GM23338 (cell line): ENCODE measurements at regions not wholly inside any gene's neighbourhood (a gene's known extent, or its start where the extent isn't known, plus 50 kb on each side); places are given as distances from the start of the nearest gene placed in this dataset.
"Not testable (repeated sequence)": the region's sequence is repeated elsewhere in the genome, so short reads cannot be mapped to it uniquely, and the experiment has no call there.

Source experiments
- ATAC-seq: fragments of 200-7000 bp; cut with Tn5 transposase; 3 replicates; pipeline ENCODE4 v1.9.1; 2020
- DNase-seq: peaks from one replicate; pipeline ENCODE4 v3.0.0-alpha.2; 2015; ENCODE audit warnings: low spot score
- H2AFZ ChIP-seq: fragments of 200-600 bp; sonication (generic); 2 replicates; pipeline ENCODE4 v1.8.0; 2016; ENCODE audit warnings: antibody characterized with exemption, mild to moderate bottlenecking, moderate library complexity
- H3F3A ChIP-seq: fragments of 200-600 bp; sonication (generic); replicated peaks from 2 replicates; pipeline ENCODE4 v1.8.0; 2017; ENCODE audit warnings: antibody characterized with exemption, mixed run types, low read depth
- H3K27ac ChIP-seq: fragments of 200-600 bp; sonication (generic); 2 replicates; pipeline ENCODE4 v1.6.1; 2016; ENCODE audit warnings: low read depth
- H3K27me3 ChIP-seq: fragments of 200-600 bp; sonication (generic); 2 replicates; pipeline ENCODE4 v1.8.0; 2016; ENCODE audit warnings: mild to moderate bottlenecking, mixed run types, moderate library complexity; ENCODE audit not compliant: insufficient read depth
- H3K36me3 ChIP-seq: fragments of 200-600 bp; sonication (generic); 2 replicates; pipeline ENCODE4 v1.8.0; 2016; ENCODE audit warnings: mild to moderate bottlenecking; ENCODE audit not compliant: insufficient read depth
- H3K4me1 ChIP-seq: fragments of 200-600 bp; sonication (generic); 2 replicates; pipeline ENCODE4 v1.8.0; 2016; ENCODE audit warnings: mild to moderate bottlenecking, moderate library complexity; ENCODE audit not compliant: insufficient read depth
- H3K4me2 ChIP-seq: fragments of 200-600 bp; sonication (generic); 2 replicates; pipeline ENCODE4 v1.7.1; 2017; ENCODE audit warnings: mixed run types
- H3K4me3 ChIP-seq: fragments of 200-600 bp; sonication (generic); 2 replicates; pipeline ENCODE4 v1.6.1; 2016; ENCODE audit warnings: mixed run types
- H3K79me2 ChIP-seq: fragments of 200-600 bp; sonication (generic); replicated peaks from 2 replicates; pipeline ENCODE4 v1.8.0; 2017; ENCODE audit warnings: mild to moderate bottlenecking; ENCODE audit not compliant: insufficient read depth
- H3K9me2 ChIP-seq: fragments of 200-600 bp; sonication (generic); 2 replicates; pipeline ENCODE4 v1.8.0; 2017; ENCODE audit not compliant: insufficient read depth
- H4K20me1 ChIP-seq: fragments of 200-600 bp; sonication (generic); replicated peaks from 2 replicates; pipeline ENCODE4 v1.8.0; 2017; ENCODE audit warnings: mild to moderate bottlenecking; ENCODE audit not compliant: insufficient read depth
- H3K27ac Mint-ChIP-seq: 2 replicates; pipeline ENCODE4 v1.8.0; 2020; ENCODE audit warnings: inconsistent platforms, mild to moderate bottlenecking, moderate library complexity, mixed read lengths
- H3K27me3 Mint-ChIP-seq: 3 replicates; pipeline ENCODE4 v1.8.0; 2022; ENCODE audit warnings: low read depth, mild to moderate bottlenecking, moderate library complexity, mixed read lengths, inconsistent platforms; ENCODE audit not compliant: insufficient read depth, poor library complexity
- H3K36me3 Mint-ChIP-seq: 3 replicates; pipeline ENCODE4 v1.8.0; 2021; ENCODE audit warnings: low read depth, mild to moderate bottlenecking, inconsistent platforms, moderate library complexity, mixed read lengths
- H3K4me1 Mint-ChIP-seq: 3 replicates; pipeline ENCODE4 v1.8.0; 2020; ENCODE audit warnings: mild to moderate bottlenecking, inconsistent platforms, mixed read lengths
- H3K4me3 Mint-ChIP-seq: 3 replicates; pipeline ENCODE4 v1.8.0; 2021; ENCODE audit warnings: moderate library complexity, mild to moderate bottlenecking, inconsistent platforms, mixed read lengths
- H3K9me3 Mint-ChIP-seq: 3 replicates; pipeline ENCODE4 v1.8.0; 2020; ENCODE audit warnings: moderate library complexity, mild to moderate bottlenecking, inconsistent platforms, mixed read lengths
- EZH2phosphoT487 ChIP-seq: fragments of 200-600 bp; sonication (generic); IDR thresholded peaks from one replicate; pipeline ENCODE4 v1.8.1; 2018; ENCODE audit warnings: antibody characterized with exemption; ENCODE audit not compliant: unreplicated experiment
- NANOG ChIP-seq: IDR thresholded peaks from 2 replicates; pipeline ENCODE4 v1.6.1; 2016; ENCODE audit warnings: antibody characterized with exemption, borderline replicate concordance
- ZNF114 ChIP-seq: fragments of 250-450 bp; sonication (Bioruptor Pico); IDR thresholded peaks from 2 replicates; pipeline ENCODE4 v1.5.0; 2020; ENCODE audit warnings: mild to moderate bottlenecking, moderate library complexity
- ZNF331 ChIP-seq: fragments of 250-450 bp; sonication (Bioruptor Pico); IDR thresholded peaks from 2 replicates; pipeline ENCODE4 v1.5.0; 2020; ENCODE audit warnings: low read depth, mild to moderate bottlenecking, moderate library complexity
- TF ChIP-seq, protein P1 (sequence below): IDR thresholded peaks from 2 replicates; pipeline ENCODE4 v1.6.1; 2016; ENCODE audit warnings: antibody characterized with exemption
- TF ChIP-seq, protein P2 (sequence below): IDR thresholded peaks from one replicate; pipeline ENCODE4 v1.6.1; 2018; ENCODE audit warnings: antibody characterized with exemption; ENCODE audit not compliant: unreplicated experiment

DNA sequence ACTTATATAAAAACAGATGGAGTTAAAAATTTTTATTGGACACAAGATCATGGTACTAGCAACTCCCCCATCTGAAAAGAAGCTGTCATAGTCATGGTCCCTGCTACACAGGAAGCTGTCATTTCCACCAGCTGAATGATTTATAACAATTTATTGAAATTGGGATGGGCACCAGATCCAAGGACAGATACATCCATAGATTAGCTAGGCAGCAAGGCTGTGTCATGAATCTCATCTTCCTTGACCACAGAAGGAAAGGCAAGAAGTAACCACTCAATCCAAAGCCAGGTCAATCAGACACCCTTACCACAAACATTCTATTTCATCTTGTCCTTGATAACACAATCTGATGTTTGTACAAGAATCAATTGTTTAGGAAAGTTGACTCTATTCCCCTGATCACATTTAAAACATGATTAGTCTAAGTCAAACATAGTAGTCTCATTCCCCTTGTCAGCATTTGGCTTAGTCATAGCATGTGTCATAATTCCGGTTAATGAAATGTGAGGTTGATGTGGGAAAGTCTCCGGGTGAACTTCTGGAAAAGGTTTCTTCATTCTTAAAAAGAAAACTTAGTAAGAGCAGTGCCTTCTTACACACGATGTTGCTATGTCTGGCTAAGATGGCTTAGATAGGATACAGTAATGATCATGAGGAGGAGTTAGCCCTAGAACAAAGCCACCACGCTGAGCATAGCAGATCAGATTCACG, 462.6 kb upstream of the PAPPA start:
- Mint-ChIP-seq H3K36me3 (no peaks in the 10 kb centered on the region), H3K4me1 (no peaks in the 10 kb centered on the region), H3K27ac (no peak overlapping the region), H3K9me3 (no peaks in the 10 kb centered on the region), H3K4me3 (no peak overlapping the region), H3K27me3 (peaks cover 2% of the 10 kb centered on the region)
- ATAC-seq, result no peak
- Histone ChIP-seq H3K9me2 (no peaks in the 10 kb centered on the region), H3K27me3 (no peaks in the 10 kb centered on the region), H3K4me1 (no peaks in the 10 kb centered on the region), H3K4me3 (no peak overlapping the region), H3K4me2 (no peak overlapping the region), H3F3A (no peaks in the 10 kb centered on the region), H3K36me3 (no peaks in the 10 kb centered on the region), H4K20me1 (no peaks in the 10 kb centered on the region), H3K27ac (no peak overlapping the region), H3K79me2 (no peaks in the 10 kb centered on the region), H2AFZ (no peak overlapping the region)
- TF ChIP-seq, protein P1, sequence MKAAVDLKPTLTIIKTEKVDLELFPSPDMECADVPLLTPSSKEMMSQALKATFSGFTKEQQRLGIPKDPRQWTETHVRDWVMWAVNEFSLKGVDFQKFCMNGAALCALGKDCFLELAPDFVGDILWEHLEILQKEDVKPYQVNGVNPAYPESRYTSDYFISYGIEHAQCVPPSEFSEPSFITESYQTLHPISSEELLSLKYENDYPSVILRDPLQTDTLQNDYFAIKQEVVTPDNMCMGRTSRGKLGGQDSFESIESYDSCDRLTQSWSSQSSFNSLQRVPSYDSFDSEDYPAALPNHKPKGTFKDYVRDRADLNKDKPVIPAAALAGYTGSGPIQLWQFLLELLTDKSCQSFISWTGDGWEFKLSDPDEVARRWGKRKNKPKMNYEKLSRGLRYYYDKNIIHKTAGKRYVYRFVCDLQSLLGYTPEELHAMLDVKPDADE, result no peak
- TF ChIP-seq ZNF114, result no peak
- TF ChIP-seq, protein P2, sequence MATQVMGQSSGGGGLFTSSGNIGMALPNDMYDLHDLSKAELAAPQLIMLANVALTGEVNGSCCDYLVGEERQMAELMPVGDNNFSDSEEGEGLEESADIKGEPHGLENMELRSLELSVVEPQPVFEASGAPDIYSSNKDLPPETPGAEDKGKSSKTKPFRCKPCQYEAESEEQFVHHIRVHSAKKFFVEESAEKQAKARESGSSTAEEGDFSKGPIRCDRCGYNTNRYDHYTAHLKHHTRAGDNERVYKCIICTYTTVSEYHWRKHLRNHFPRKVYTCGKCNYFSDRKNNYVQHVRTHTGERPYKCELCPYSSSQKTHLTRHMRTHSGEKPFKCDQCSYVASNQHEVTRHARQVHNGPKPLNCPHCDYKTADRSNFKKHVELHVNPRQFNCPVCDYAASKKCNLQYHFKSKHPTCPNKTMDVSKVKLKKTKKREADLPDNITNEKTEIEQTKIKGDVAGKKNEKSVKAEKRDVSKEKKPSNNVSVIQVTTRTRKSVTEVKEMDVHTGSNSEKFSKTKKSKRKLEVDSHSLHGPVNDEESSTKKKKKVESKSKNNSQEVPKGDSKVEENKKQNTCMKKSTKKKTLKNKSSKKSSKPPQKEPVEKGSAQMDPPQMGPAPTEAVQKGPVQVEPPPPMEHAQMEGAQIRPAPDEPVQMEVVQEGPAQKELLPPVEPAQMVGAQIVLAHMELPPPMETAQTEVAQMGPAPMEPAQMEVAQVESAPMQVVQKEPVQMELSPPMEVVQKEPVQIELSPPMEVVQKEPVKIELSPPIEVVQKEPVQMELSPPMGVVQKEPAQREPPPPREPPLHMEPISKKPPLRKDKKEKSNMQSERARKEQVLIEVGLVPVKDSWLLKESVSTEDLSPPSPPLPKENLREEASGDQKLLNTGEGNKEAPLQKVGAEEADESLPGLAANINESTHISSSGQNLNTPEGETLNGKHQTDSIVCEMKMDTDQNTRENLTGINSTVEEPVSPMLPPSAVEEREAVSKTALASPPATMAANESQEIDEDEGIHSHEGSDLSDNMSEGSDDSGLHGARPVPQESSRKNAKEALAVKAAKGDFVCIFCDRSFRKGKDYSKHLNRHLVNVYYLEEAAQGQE, result no peak
- no peak for DNase-seq

DNA sequence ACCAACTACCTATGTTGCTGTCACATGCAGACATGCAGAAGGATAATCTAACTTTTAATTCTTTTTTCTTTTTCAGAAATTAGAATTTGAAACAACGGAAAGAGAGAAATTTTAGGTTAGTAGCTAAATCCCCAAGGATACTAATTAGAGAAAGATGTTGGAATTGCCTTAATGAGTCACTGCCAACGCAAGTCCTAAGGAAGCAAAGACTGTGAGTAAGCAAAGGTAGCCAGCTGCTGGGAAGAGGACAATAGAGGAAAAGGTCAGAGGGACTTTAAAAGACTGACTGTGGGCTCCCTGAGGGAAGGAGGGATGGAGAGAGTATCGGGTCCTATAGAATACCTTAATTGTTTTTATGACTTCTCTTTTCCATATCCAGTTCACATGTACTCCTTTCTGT, 461.9 kb upstream of the PAPPA start:
- H3K27ac ChIP-seq, result no peak overlapping the region
- ATAC-seq, result no peak

DNA sequence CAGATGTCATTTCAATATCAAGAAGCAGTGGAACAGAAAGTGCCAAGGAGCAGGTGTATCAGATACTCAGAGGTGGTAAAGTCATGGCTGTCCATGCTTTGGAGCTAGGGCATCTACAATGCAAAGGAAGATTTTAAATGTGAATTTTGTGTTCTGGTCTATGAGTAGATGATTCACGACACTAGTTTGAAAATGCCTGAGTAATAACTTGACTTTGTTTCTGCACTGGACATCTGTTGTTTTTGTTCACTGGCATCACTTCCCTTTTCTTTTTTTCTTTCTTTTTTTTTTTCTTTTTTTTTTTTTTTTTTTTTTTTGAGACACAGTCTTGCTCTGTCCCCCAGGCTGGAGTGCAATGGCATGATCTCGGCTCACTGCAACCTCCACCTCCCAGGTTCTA, 460.7 kb upstream of the PAPPA start:
- H4K20me1 ChIP-seq, H3F3A ChIP-seq, H3K4me3 ChIP-seq, ATAC-seq, H3K27ac ChIP-seq, H3K9me2 ChIP-seq, H3K79me2 ChIP-seq, H3K27ac Mint-ChIP-seq, H3K27me3 Mint-ChIP-seq, H3K4me2 ChIP-seq, H3K4me1 ChIP-seq, H3K36me3 ChIP-seq, H2AFZ ChIP-seq, H3K9me3 Mint-ChIP-seq, H3K36me3 Mint-ChIP-seq, H3K4me1 Mint-ChIP-seq, DNase-seq, H3K4me3 Mint-ChIP-seq, H3K27me3 ChIP-seq: not testable (repeated sequence)

More for the DNA sequence above, 461.9 kb upstream of the PAPPA start:
- Histone ChIP-seq H3K79me2 (no peaks in the 10 kb centered on the region), H3K4me3 (no peak overlapping the region), H4K20me1 (no peaks in the 10 kb centered on the region), H3K9me2 (no peaks in the 10 kb centered on the region), H3K4me2 (no peak overlapping the region), H3K4me1 (no peaks in the 10 kb centered on the region), H3K27me3 (no peaks in the 10 kb centered on the region), H3F3A (no peaks in the 10 kb centered on the region), H3K36me3 (no peaks in the 10 kb centered on the region), H2AFZ (no peak overlapping the region)
- Mint-ChIP-seq H3K27me3 (peaks cover 2% of the 10 kb centered on the region), H3K36me3 (no peaks in the 10 kb centered on the region), H3K4me3 (no peak overlapping the region), H3K4me1 (no peaks in the 10 kb centered on the region), H3K9me3 (no peaks in the 10 kb centered on the region), H3K27ac (no peak overlapping the region)
- no peak for DNase-seq
- TF ChIP-seq ZNF331 (CRISPR knock-in tag), result no peak
- TF ChIP-seq, protein P1, result no peak
- no peak for TF ChIP-seq ZNF114
- TF ChIP-seq NANOG, result no peak
- no peak for TF ChIP-seq EZH2phosphoT487
